ENCODE measurements at regions not wholly inside any gene's neighbourhood (a gene's known extent, or its start where the extent isn't known, plus 50 kb on each side); places are given as distances from the start of the nearest gene placed in this dataset.

DNA sequence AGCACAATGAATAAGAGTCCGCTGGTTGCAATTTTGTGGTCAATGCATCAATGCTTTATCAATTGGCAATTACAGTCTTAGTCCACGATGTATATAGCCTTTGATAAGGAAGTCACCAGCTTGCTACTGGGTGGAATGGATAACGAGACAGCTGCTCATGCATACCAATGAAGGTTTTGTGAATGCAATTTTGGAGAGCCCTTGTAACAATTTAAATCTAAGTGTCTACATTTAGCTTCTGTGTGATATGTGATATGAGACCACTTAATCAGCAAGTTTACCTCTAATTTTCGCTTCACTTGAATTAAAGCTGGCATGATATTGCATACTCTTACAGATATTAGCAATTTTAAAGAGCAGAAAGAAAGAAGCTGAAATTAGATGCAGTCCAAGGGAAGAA is 543.9 kb downstream of the RNF144B start:
- H3K4me1 ChIP-seq (ENCODE audit: control insufficient read depth, insufficient read depth, low read length): no peaks in the 10 kb centered on the region
- no peak overlapping the region for H3K4me3 ChIP-seq (ENCODE audit: low read length)
- H3K27me3 ChIP-seq (ENCODE audit: control insufficient read depth, insufficient read depth, low read length): no peaks in the 10 kb centered on the region
- H3K36me3 ChIP-seq (ENCODE audit: control insufficient read depth, insufficient read depth, low read length): no peaks in the 10 kb centered on the region
- H3K9ac ChIP-seq (ENCODE audit: low read length): no peak overlapping the region
- no peak overlapping the region for H3K27ac ChIP-seq (ENCODE audit: low read depth, low read length)

GRCh38 chr6:18958146-18958545 is 571.0 kb downstream of the RNF144B start:
- H3K4me3 ChIP-seq (ENCODE audit: low read length): no peak overlapping the region
- peaks cover 3% of the 10 kb centered on the region for H3K4me1 ChIP-seq (ENCODE audit: control insufficient read depth, insufficient read depth, low read length)
- H3K27me3 ChIP-seq (ENCODE audit: control insufficient read depth, insufficient read depth, low read length): no peaks in the 10 kb centered on the region
- H3K36me3 ChIP-seq (ENCODE audit: control insufficient read depth, insufficient read depth, low read length): no peaks in the 10 kb centered on the region
- no peak overlapping the region for H3K27ac ChIP-seq (ENCODE audit: low read depth, low read length)
- no peak overlapping the region for H3K9ac ChIP-seq (ENCODE audit: low read length)

- Histone ChIP-seq H3K27me3 (ENCODE audit: control insufficient read depth, insufficient read depth, low read length) (no peaks in the 10 kb centered on the region), H3K27ac (ENCODE audit: low read depth, low read length) (no peak overlapping the region), H3K4me1 (ENCODE audit: control insufficient read depth, insufficient read depth, low read length) (peaks cover 3% of the 10 kb centered on the region)
Measured at GRCh38 chr6:18961566-18961965, 574.4 kb downstream of the RNF144B start.

DNA sequence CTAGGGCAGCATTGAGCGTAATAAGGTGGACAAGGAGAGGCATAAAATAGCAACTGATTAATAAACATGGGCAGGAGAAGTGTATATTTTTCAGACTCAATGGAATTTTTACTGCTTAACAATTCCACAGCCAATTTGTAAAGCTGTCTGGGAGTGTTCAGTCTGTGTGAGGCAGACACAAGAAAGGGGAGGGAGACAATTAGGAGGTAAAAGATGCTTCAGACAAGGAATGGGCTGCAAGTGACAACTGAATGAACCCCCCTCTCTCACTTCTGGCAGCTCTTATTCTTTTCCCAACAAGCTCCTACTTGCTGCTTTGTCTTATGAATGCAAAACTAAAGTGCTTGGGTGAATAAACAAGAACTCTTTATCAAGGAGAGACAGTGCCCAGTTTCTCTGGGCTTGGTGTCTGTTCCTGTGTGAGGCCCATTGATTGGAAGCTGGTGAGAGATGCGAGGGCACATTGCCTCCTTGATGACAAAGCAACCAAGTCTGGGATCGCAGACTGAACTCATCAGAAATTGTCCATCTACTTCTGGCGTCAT is 575.3 kb downstream of the RNF144B start:
- H3K27ac ChIP-seq (ENCODE audit: low read depth, low read length): no peak overlapping the region
- H3K9ac ChIP-seq (ENCODE audit: low read length): no peak overlapping the region
- no peaks in the 10 kb centered on the region for H3K36me3 ChIP-seq (ENCODE audit: control insufficient read depth, insufficient read depth, low read length)
- H3K4me3 ChIP-seq (ENCODE audit: low read length): no peak overlapping the region
- H3K27me3 ChIP-seq (ENCODE audit: control insufficient read depth, insufficient read depth, low read length): no peaks in the 10 kb centered on the region
- peaks cover 3% of the 10 kb centered on the region for H3K4me1 ChIP-seq (ENCODE audit: control insufficient read depth, insufficient read depth, low read length)

More at GRCh38 chr6:18961566-18961965, 574.4 kb downstream of the RNF144B start:
- Histone ChIP-seq H3K9ac (ENCODE audit: low read length) (no peak overlapping the region), H3K4me3 (ENCODE audit: low read length) (no peak overlapping the region), H3K36me3 (ENCODE audit: control insufficient read depth, insufficient read depth, low read length) (no peaks in the 10 kb centered on the region)

GRCh38 chr6:18963439-18963838 is 576.3 kb downstream of the RNF144B start:
- H3K9ac ChIP-seq (ENCODE audit: low read length): no peak overlapping the region
- H3K27ac ChIP-seq (ENCODE audit: low read depth, low read length): no peak overlapping the region
- no peaks in the 10 kb centered on the region for H3K27me3 ChIP-seq (ENCODE audit: control insufficient read depth, insufficient read depth, low read length)
- H3K4me1 ChIP-seq (ENCODE audit: control insufficient read depth, insufficient read depth, low read length): peaks cover 3% of the 10 kb centered on the region
- H3K4me3 ChIP-seq (ENCODE audit: low read length): no peak overlapping the region
- H3K36me3 ChIP-seq (ENCODE audit: control insufficient read depth, insufficient read depth, low read length): no peaks in the 10 kb centered on the region

DNA sequence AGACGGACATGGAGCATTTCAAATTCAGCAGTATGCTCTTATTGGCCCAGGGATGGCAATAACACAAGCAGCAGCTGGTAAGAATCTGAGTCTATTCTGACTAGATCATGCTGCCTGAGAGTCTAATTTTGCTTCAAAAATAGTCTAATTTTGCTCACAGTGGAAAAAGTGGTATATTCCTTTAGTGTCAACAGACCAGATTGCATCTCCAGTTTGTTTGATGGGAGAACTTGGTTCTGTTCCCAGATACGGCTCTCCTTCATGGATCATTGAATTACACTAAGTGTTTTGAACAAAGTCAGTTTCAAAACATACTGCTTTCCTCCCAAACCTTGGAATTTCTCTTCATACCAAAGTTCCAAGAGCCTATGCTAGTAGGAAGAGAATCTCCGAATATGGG is 586.1 kb downstream of the RNF144B start:
- H3K9ac ChIP-seq (ENCODE audit: low read length): no peak overlapping the region
- H3K27me3 ChIP-seq (ENCODE audit: control insufficient read depth, insufficient read depth, low read length): no peaks in the 10 kb centered on the region
- H3K36me3 ChIP-seq (ENCODE audit: control insufficient read depth, insufficient read depth, low read length): no peaks in the 10 kb centered on the region
- no peak overlapping the region for H3K27ac ChIP-seq (ENCODE audit: low read depth, low read length)
- H3K4me1 ChIP-seq (ENCODE audit: control insufficient read depth, insufficient read depth, low read length): peaks cover 8% of the 10 kb centered on the region
- no peak overlapping the region for H3K4me3 ChIP-seq (ENCODE audit: low read length)

DNA sequence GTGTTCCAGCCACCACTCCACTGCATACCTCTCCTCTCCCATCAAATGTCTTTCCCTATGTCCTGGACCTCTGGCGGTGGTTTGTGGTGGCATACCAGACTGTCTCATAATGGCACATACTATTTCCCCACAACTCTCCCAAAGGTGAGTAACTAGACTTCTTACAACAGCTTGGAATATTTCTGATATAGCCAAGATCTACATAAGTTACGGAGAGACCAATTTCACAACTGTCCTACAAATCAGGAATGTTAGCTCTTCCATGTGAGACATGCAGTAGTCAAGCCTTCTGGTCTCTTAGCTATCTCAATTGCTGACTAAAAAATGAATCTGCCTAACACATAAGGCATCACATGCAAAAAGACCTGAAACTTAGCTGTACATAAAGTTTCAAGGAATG is 588.9 kb downstream of the RNF144B start:
- Histone ChIP-seq H3K36me3 (ENCODE audit: control insufficient read depth, insufficient read depth, low read length) (no peaks in the 10 kb centered on the region), H3K4me3 (ENCODE audit: low read length) (no peak overlapping the region), H3K27ac (ENCODE audit: low read depth, low read length) (no peak overlapping the region), H3K4me1 (ENCODE audit: control insufficient read depth, insufficient read depth, low read length) (peaks cover 13% of the 10 kb centered on the region), H3K9ac (ENCODE audit: low read length) (no peak overlapping the region), H3K27me3 (ENCODE audit: control insufficient read depth, insufficient read depth, low read length) (no peaks in the 10 kb centered on the region)

- Histone ChIP-seq H3K4me3 (ENCODE audit: low read length) (no peak overlapping the region), H3K4me1 (ENCODE audit: control insufficient read depth, insufficient read depth, low read length) (peaks cover 13% of the 10 kb centered on the region), H3K9ac (ENCODE audit: low read length) (no peak overlapping the region), H3K27ac (ENCODE audit: low read depth, low read length) (peak overlapping the region; percentile 32), H3K27me3 (ENCODE audit: control insufficient read depth, insufficient read depth, low read length) (no peaks in the 10 kb centered on the region), H3K36me3 (ENCODE audit: control insufficient read depth, insufficient read depth, low read length) (no peaks in the 10 kb centered on the region)
Measured at GRCh38 chr6:18976966-18977365, 589.8 kb downstream of the RNF144B start.

- Histone ChIP-seq H3K27ac (ENCODE audit: low read depth, low read length) (peak overlapping the region; percentile 66), H3K27me3 (ENCODE audit: control insufficient read depth, insufficient read depth, low read length) (no peaks in the 10 kb centered on the region), H3K36me3 (ENCODE audit: control insufficient read depth, insufficient read depth, low read length) (no peaks in the 10 kb centered on the region), H3K9ac (ENCODE audit: low read length) (no peak overlapping the region), H3K4me3 (ENCODE audit: low read length) (no peak overlapping the region), H3K4me1 (ENCODE audit: control insufficient read depth, insufficient read depth, low read length) (peaks cover 13% of the 10 kb centered on the region)
Measured at GRCh38 chr6:18978337-18979128, 591.4 kb downstream of the RNF144B start.

DNA sequence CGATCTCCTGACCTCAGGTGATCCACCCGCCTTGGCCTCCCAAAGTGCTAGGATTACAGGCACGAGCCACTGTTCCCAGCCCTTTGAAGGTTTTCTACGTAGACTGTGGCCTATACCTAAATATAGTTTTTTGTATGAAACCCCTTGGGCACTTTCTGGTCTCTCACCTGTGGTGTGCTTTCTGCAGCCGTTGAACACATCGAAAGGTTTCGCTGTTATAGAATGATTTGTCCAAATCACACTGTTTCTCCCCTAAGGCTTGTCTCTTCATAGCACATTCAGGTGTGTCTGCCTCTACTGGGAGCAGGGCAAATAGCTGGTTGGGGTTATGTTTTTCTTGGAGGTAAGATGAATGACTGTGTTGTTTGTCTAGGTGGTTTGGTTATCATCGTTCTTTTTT is 597.9 kb downstream of the RNF144B start:
- Histone ChIP-seq H3K27me3 (ENCODE audit: control insufficient read depth, insufficient read depth, low read length) (no peaks in the 10 kb centered on the region), H3K9ac (ENCODE audit: low read length) (no peak overlapping the region), H3K4me3 (ENCODE audit: low read length) (no peak overlapping the region), H3K36me3 (ENCODE audit: control insufficient read depth, insufficient read depth, low read length) (no peaks in the 10 kb centered on the region), H3K4me1 (ENCODE audit: control insufficient read depth, insufficient read depth, low read length) (no peaks in the 10 kb centered on the region), H3K27ac (ENCODE audit: low read depth, low read length) (no peak overlapping the region)

GRCh38 chr6:18985996-18986395 is 598.8 kb downstream of the RNF144B start:
- Histone ChIP-seq H3K9ac (ENCODE audit: low read length) (no peak overlapping the region), H3K36me3 (ENCODE audit: control insufficient read depth, insufficient read depth, low read length) (no peaks in the 10 kb centered on the region), H3K27ac (ENCODE audit: low read depth, low read length) (no peak overlapping the region), H3K4me1 (ENCODE audit: control insufficient read depth, insufficient read depth, low read length) (no peaks in the 10 kb centered on the region), H3K27me3 (ENCODE audit: control insufficient read depth, insufficient read depth, low read length) (no peaks in the 10 kb centered on the region), H3K4me3 (ENCODE audit: low read length) (no peak overlapping the region)

DNA sequence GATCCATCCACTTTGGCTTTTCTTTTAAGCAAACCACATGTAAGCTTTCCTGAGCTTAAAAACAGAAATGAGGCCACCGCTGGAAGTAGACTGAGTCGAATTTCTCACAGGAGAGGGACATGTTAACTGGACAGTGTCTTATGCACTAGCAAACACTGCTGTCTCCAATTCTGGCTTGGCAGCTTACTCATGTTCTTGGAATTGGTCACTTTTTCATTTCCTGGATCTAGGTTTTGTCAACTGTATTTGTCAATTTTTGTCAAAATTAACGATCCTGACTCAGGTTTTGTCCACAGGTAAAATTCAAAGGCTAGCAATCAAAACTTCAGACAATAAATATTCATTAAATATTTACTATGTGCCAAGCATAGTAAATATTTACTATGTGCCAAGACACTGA is 601.5 kb downstream of the RNF144B start:
- Histone ChIP-seq H3K9ac (ENCODE audit: low read length) (no peak overlapping the region), H3K27me3 (ENCODE audit: control insufficient read depth, insufficient read depth, low read length) (no peaks in the 10 kb centered on the region), H3K4me1 (ENCODE audit: control insufficient read depth, insufficient read depth, low read length) (no peaks in the 10 kb centered on the region), H3K36me3 (ENCODE audit: control insufficient read depth, insufficient read depth, low read length) (no peaks in the 10 kb centered on the region), H3K4me3 (ENCODE audit: low read length) (no peak overlapping the region), H3K27ac (ENCODE audit: low read depth, low read length) (no peak overlapping the region)
